ENCODE measurements at regions not wholly inside any gene's neighbourhood (a gene's known extent, or its start where the extent isn't known, plus 50 kb on each side); places are given as distances from the start of the nearest gene placed in this dataset.

DNA sequence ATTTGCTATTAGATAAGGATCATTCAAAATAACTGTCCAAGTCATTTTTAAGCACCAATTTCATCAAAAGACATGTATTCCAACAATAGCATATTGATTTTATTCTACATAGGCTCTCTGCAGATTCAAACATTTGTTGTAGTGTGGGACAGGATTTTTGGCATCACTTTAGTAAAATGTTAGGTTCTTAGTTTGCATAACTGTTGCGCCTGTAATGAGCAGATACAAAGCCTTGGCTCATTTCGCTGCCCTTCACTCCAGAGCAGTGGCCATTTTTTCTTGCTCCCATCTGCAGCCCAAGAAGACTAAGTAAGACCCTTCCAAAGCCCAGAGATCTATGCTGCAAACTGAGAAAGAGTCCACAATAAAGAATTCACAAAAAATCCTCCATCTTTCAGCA lies 446.0 kb upstream of the MPDZ start:
- CTCF ChIA-PET, result no interaction called here

DNA sequence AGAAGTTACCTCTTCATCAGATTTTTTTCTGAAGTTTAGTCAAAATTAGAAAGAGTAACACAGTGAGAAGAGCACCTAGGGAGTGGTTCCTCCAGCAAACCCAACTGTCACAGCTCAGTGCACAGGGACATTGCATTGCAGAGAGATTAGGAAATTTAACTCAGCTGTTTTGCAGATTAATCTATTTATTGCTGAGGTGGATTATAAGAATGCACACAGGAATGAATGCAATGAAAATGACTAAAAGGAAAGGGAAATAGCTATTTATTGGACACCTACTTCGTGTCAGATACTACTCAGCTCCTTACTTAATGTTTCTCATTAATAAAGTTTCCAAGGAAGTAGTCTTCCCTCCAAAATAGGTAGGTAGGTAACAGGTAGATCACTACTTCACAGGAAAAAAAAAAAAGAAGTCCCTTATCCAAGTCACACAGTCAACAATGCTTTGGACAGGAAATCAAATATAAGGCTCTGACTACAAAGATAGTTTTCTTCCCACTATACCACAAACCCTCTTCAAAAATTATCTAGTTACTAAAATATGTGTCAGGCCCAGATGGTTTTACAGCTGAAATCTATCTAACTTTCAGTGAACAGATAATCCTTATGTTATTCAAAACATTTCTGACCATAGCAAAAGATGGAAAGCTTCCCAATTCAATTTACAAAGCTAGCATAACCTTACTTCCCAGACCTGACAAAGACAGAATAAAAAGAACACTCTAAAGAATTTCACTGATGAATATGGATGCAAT lies 442.2 kb upstream of the MPDZ start:
- ChIA-PET CTCF (no interaction called here), POLR2A (no interaction called here)

More for the DNA sequence above, 446.0 kb upstream of the MPDZ start:
- POLR2A ChIA-PET, result no interaction called here

DNA sequence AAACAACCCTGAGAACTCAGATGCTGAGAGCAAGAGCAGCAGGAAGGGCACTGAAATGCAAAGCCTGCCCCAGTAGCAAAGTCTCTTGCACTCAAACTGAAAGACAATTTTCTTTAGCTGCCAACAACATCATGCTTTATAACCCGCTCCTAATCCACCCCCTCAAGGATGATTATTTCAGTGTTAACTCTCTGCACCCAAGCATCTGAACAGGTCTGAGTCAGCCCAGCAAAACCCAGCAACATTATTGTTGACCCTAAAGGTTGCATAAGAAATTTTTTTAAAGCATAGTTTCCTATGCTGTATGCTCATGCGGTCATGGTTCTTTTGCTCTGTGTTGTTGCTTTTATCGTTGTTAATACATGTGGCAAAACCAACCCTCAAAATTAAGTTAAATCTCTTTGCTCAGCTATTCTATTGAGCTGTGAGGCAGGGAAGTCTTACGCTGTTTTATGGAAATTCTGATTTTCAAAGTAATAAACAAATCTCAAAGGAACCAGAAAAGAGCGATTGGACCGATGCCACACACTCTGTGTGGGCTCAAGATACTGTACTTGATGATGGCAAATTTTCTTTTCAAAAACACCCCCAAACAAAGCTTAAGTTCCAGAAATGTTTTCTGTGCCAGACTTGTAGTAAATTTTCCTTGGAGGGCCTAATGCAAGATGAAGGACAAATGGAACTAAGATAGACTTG lies 440.6 kb upstream of the MPDZ start:
- ChIA-PET CTCF (no interaction called here), POLR2A (no interaction called here)

DNA sequence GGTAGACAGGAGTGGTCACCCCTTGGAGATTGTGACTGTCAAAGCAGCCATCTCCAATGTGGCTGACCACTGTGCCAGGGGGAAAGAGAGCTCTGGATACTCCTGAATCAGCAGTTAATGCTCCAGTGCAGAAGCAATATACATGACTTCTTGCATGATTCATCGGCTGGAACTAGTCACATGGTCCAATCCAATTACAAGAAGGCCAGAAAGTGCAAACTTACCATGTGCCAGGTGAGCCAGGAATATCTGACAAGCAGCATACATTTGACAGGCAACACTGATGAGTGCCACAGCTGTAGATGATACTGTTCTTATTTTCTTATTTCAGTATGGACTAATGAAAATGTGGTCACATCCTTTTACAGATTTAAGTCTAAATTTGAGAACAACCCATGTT lies 440.0 kb upstream of the MPDZ start:
- POLR2A ChIA-PET, result no interaction called here
- CTCF ChIA-PET, result no interaction called here

DNA sequence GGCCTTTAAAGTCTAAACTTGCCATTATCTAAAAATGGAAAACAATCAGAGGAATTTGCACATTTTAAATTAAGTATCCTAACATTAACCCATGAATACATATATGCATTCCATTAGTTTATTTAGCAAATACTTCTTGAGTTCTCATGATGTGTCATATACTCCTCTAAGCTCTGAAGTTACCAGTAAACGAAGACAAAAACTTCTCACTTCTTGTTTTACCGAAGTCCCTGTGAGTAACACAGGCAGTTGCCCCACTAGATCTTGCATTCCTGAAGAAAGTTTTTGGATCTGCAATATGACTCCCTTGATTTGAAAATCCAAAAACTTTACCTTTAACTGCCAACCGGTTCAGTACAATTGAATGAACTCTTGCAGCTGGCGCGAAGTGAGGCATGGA lies 439.0 kb upstream of the MPDZ start:
- CTCF ChIA-PET, result no interaction called here
- POLR2A ChIA-PET, result no interaction called here

DNA sequence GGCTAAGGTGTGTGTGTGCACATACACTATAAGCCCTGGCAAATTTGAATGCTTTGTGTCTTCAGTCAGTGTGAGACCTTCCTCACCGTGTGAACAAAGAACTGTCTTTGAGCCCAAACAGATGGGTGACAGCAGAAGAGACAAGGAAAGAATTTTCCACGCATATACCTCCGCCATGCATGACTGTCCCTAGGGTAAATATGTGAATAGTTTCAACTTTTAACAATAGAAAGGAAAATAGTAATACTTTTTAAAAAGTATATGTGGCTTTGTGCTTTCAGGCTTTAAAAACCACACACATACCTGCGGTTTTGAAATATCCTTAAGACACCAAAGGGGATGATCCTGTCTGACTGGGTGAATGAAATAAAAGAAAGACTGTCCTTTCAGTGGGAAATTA lies 438.6 kb upstream of the MPDZ start:
- POLR2A ChIA-PET, result no interaction called here
- CTCF ChIA-PET, result no interaction called here

DNA sequence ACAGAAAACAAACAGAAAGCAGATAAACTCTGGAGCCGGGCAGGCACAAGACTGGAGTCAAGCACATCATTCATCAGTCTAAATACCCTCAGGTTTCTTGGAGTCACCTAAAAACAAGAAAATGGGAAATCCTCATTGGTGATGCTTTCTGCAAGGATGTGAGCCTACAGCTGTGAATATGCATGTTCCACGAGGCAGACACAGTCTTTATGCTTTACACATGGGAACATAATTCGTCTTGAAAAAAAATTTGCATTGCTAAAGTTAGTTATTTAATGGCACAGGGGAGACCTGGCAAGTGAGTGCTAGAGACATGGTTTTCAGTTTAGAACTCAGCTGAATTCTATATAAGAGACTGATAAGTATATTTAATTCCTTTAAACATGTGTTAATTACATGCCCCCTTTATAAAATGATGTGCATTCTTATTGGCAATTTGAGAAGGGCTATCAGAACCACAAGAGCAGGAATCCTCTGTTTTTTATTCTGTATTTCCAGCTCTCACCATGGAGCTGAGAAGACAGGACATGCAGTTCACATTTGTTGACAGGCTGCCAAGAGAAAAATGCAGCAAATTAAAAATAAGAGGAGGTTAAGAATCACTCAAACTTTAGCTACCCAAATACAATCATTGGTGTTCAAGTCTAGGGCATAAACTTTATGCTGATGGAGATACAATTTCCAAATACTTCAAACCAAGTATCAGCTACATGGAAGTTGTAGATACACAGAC lies 438.0 kb upstream of the MPDZ start:
- ChIA-PET CTCF (no interaction called here), POLR2A (no interaction called here)

DNA sequence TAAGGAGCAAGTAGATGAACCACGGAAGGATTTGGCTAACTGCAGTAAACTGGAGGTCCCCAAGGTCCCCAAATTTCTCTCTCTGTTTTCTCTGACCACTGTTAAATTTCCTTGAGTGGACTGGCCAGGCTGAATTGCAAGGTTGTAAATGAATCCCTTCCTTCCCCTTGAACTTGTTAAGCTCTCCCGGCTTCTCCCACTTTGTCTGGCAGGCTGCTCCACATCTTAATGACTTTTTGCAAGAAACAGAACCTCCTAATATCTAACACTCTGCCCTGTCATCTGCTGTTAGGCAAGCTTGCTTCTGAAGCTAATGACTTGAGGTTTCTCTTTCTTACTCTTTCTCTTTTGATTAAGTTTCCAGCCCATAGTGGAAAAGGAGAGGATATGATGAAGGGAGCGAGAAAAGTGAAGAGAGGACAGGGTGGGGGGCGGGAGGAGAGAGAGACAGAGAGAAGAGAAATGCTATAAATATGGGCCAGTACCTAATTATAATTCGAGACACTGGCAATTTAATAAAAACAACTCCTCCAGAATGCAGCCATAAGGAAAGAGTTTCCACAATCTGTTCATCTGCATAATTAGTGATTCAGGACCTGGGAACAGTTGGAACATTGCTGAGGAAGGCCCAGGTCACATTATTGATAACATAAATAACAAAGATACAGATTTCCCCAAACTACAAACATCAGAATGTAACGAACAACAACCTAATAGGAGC lies 437.3 kb upstream of the MPDZ start:
- ChIA-PET POLR2A (no interaction called here), CTCF (no interaction called here)

DNA sequence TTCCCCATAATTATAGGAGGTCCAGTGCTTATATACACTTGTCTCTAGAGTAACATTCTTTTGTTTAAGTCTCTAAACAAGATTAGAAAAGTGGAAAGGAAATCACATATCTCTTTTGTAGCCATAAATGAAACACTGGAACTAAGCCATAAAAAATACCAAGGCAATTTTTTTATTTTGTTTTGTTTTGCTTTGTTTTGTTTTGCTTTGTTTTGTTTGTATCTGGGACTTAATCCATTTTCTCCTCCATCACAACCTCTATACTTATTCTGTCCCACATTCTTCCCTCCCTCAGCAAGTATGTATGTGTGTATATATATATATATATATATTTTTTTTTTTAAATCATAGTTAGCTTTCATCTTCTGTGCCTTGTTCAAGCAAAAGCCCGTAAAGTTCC lies 436.6 kb upstream of the MPDZ start:
- ChIA-PET POLR2A (no interaction called here), CTCF (no interaction called here)

DNA sequence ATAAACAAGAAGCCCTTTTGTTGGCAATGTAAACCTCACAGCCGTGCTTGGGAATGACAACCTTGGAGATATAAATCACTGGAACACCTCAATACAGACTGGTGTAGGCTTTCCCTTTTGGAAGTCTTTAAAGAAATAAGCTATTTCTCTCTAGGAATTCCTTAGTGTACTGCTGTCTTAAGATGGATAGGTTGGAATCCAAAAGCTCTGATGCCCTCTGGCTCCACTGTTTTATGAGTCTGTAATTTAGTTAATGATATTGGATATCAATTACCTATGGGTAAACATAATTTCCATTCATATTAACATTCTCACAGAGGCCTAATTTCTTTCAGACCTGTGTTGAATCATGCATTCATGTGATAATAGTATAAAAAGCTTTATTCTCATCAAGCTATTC lies 435.9 kb upstream of the MPDZ start:
- POLR2A ChIA-PET, result no interaction called here
- CTCF ChIA-PET, result no interaction called here

DNA sequence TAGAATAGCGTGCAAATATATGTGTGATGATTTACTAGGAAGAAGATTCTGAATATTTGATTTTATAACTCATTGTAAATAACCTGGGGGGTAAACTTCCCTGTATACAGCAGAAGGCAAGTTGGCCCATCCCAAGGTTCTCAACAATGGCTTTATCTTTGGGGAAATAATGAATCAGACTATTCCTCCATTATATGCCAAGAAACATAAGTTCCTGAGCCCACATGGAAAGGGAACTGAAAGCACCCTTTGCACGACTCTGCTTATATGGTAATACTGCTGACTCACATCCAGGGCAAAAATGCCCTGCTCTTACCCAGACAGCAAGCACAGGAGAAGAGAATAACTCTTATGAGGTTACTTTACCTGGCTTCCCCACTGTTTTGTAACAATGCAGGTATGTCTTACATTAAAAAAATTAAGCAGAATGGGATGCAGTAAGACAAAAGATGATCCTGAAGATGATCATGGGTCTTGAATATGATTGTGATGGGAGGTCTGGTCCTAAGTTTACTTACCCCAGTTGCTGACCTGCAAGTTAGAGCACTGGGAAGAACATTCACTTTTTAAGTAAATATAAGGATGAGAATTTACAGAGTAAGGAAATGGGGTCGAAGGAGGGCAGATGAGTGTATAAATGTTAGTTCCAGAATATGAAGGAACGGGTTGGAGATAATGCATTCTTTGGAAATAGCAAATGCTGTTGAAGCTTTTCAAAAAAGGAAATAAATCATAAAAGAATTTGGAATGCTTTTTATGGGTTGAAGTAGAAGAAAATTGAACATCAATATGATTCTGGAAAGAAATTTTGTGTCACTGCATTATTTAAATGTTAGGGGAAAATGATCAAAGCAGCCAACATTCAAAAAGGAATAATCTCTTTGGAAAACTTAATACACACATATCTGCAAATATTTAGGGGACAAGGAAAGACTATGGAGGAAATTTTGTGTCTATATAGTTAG lies 428.4 kb upstream of the MPDZ start:
- ChIA-PET CTCF (no interaction called here), POLR2A (no interaction called here)

DNA sequence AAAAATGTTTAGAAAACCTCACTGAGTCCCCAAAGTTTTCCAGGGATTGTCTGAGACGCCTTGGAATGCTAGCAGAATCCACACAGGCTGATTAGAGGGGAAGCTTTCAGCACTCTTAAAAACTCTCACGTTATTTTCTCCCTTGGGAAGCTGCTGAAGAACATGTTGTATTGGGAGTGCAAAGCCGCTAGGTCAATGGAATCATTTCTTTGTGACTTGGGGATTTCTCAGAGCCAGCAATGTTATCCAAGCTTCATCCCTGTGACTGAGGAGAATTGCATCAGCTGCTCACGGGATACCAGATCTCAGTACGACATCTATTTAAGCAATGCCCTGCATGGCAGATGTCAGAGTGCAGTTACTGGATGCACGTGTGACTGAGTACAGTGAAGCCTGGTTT lies 426.4 kb upstream of the MPDZ start:
- ChIA-PET POLR2A (no interaction called here), CTCF (no interaction called here)

DNA sequence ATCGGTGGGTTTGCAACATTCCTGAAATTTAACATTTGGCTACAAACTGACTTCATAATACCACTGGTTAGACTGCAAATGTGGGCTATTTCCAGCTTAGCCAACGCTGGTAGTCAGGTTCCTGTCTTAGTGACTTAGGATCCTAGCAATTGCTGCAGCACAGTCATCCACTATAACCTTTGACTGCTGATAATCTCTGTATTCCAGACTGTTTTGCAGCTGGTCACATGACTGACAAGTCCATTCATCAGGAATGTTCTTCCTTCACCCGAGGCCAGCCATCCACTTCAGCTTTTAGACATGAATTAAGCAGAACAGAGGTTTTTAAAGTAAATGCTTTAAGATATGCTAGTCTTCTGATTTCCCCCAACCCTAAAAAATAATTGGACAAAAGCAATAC lies 425.9 kb upstream of the MPDZ start:
- POLR2A ChIA-PET, result no interaction called here

DNA sequence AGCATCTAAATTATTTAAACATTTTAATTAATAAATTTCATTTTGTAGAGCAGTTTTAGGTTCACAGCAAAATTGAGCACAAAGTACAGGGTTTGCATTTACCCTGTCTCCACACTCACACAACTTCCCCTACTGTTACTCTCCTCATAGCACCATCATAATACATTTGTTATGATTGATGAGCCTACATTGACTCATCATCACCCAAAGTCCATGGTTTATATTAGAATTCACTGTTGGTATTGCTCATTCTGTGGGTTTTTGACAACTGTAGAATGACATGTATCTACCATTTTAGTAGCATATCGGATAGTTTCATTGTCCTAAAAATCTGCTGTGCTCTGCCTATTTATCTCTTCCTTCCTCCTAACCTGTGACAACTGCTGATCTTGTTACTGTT lies 411.1 kb upstream of the MPDZ start:
- CTCF ChIA-PET, result no interaction called here
- POLR2A ChIA-PET, result no interaction called here

More for the DNA sequence above, 425.9 kb upstream of the MPDZ start:
- CTCF ChIA-PET, result no interaction called here

DNA sequence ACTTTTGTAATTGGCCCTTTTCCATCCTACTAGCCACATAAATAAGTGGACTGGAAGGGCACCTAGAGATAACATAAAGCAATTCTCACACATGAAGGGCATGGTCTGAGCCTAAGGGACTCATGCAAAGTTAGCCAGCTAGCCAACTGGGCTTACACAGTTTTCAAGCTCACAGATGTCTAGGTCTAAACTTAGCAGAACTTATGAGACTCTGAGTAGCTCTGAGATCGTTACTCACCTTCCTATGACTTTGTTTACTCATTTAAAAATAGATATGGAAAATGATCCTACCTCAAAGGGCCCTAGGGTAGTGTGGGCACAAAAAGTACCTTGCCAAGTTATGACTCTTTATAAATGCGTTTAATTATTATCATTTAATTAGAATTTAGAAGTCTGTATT lies 410.4 kb upstream of the MPDZ start:
- ChIA-PET CTCF (no interaction called here), POLR2A (no interaction called here)

DNA sequence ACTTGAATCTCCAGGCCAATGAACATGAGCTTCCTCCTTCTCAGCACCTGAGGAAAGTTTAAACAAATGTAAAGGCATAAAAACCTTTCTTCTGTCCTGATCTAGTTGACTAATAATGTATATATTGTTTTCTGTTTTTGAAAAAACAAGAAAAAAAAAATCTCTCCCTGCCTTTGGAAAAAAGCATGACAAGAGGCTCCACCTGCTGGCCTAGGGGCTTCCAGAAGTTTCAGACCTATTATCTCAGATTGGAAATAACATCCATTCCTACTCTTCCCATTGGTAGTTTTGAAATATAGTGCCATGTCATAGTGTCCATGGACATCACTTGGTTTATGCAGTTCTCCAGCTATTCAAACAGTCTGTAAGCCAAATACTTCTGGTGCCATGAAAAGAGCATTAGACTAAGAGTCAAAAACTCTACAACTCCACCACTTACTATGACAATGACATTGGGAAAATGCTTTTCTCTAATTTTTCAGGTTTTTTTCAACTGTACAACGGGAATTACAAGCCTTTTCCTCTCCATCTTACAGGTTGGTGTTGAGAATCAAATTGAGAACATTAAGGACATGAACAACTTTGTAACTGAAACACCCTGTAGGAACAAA lies 409.6 kb upstream of the MPDZ start:
- ChIA-PET POLR2A (no interaction called here), CTCF (no interaction called here)

DNA sequence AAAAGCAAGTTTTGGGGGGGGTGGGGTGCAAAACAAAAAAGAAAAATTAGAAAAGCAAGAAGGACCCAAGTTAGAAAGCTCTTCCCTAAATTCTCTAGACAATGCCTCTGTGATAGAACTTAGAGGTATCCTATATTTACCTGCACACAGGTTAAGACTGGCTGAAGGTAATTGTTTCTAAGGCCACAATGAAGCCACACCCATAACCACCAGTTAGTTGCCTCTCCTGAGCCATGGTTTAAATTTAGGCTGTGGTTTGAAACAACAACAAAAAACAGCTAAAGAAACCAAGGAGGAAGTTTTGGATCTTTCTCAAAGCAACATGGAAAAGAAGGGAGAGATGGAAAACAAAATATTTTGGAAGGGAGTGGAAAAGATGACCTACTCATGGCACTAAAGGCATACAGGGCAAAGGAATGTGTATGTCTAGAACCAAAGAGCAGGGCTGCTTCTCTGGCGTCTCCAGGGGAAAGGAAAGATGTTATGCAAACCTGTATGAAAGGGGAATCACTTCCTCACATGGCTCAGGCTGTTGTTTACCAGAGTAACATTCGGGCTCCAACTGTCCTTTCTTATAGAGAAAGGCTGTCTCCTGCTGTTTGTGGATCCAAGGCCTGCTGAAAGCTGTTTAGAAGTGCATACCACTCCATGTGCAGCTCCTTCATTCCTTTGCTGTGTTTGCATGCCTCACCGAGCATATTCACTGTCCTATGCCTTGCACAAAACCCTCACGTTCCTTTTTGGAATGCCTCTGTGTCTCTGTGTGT lies 408.9 kb upstream of the MPDZ start:
- ChIA-PET POLR2A (no interaction called here), CTCF (no interaction called here)

DNA sequence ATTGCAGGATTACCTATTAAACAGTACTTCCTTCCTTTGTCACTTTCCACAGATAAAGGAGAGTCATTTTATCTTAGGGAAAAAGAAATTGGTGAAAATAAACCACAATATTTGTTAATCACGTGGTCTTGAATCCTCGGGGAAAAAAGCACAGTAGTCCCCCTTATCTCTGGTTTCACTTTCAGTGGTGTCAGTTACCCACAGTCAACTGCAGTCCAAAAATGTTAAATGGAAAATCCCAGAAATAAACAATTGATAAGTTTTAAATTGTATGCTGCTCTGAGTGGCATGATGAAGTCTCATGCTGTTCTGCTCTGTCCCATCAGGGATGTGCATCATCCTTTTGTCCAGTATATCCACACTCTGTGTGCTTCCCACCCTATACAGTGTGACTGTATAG lies 405.2 kb upstream of the MPDZ start:
- CTCF ChIA-PET, result no interaction called here
- POLR2A ChIA-PET, result no interaction called here

DNA sequence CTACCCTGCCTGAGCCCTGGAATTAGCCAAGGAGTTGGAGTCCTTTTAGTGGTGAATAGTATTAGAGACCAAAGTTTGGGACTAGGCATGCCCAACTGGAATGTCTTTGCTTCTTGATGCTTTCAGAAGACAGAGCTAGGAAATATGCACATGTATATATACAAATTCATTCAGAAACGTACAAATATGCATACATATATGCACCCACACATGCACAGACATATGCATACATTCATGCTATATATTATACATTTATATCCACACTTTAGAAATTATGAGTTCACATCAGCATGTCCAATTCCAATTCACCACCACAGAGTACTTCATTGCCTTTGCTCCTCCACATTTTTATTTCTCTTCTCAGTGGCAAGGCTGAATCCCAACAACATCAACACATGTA lies 398.3 kb upstream of the MPDZ start:
- POLR2A ChIA-PET, result no interaction called here
- CTCF ChIA-PET, result no interaction called here

Measured in activated CD8-positive, alpha-beta memory T cell treated with anti-CD3 and anti-CD28 coated beads for 36 hours (primary cell).